MM.1S (cell line): ENCODE measurements at regions not wholly inside any gene's neighbourhood (a gene's known extent, or its start where the extent isn't known, plus 50 kb on each side); places are given as distances from the start of the nearest gene placed in this dataset.

ENCODE experiments used
- DNase-seq: peaks from one replicate; pipeline ENCODE4 v3.0.0-alpha.2; 2015
- H2AFZ ChIP-seq: fragments of 300-600 bp; sonication (generic); 2 replicates; pipeline ENCODE4 v1.6.0; 2016; ENCODE audit warnings: antibody characterized with exemption, low read length
- H3F3A ChIP-seq: fragments of 300-600 bp; sonication (generic); 2 replicates; pipeline ENCODE4 v1.6.1; 2016; ENCODE audit warnings: mild to moderate bottlenecking, antibody characterized with exemption, low read length, moderate library complexity, mixed read lengths; ENCODE audit not compliant: insufficient read depth
- H3K27ac ChIP-seq: fragments of 300-600 bp; sonication (generic); 2 replicates; pipeline ENCODE4 v1.5.1; 2016; ENCODE audit warnings: mild to moderate bottlenecking, low read length
- H3K27me3 ChIP-seq: fragments of 300-600 bp; sonication (generic); replicated peaks from 2 replicates; pipeline ENCODE4 v1.6.0; 2016; ENCODE audit warnings: low read length; ENCODE audit not compliant: insufficient read depth
- H3K36me3 ChIP-seq: fragments of 300-600 bp; sonication (generic); replicated peaks from 2 replicates; pipeline ENCODE4 v1.6.1; 2016; ENCODE audit warnings: mild to moderate bottlenecking, low read length, mixed read lengths; ENCODE audit not compliant: insufficient read depth
- H3K4me1 ChIP-seq: fragments of 300-600 bp; sonication (generic); 2 replicates; pipeline ENCODE4 v1.6.1; 2016; ENCODE audit warnings: low read length, mixed read lengths
- H3K4me2 ChIP-seq: fragments of 300-600 bp; sonication (generic); 2 replicates; pipeline ENCODE4 v1.6.0; 2016; ENCODE audit warnings: low read depth, low read length
- H3K4me3 ChIP-seq: fragments of 300-600 bp; sonication (generic); 2 replicates; pipeline ENCODE4 v1.5.1; 2016; ENCODE audit warnings: low read length, mixed read lengths
- H3K79me2 ChIP-seq: fragments of 300-600 bp; sonication (generic); 2 replicates; pipeline ENCODE4 v1.6.1; 2016; ENCODE audit warnings: mixed run types, low read length, mixed read lengths
- H3K9ac ChIP-seq: fragments of 300-600 bp; sonication (generic); 2 replicates; pipeline ENCODE4 v1.6.1; 2016; ENCODE audit warnings: low read length, mixed read lengths
- H3K9me2 ChIP-seq: fragments of 300-600 bp; sonication (generic); replicated peaks from 2 replicates; pipeline ENCODE4 v1.6.1; 2016; ENCODE audit warnings: mild to moderate bottlenecking, low read length, mixed read lengths; ENCODE audit not compliant: insufficient read depth
- H3K9me3 ChIP-seq: fragments of 300-600 bp; sonication (generic); replicated peaks from 2 replicates; pipeline ENCODE4 v1.6.1; 2016; ENCODE audit warnings: mild to moderate bottlenecking, low read length, mixed read lengths; ENCODE audit not compliant: insufficient read depth
- H4K20me1 ChIP-seq: fragments of 300-600 bp; sonication (generic); 2 replicates; pipeline ENCODE4 v1.6.1; 2016; ENCODE audit warnings: mild to moderate bottlenecking, low read length, moderate library complexity, mixed read lengths; ENCODE audit not compliant: insufficient read depth
- CTCF ChIP-seq: fragments of 300-600 bp; sonication (generic); IDR thresholded peaks from 2 replicates; pipeline ENCODE4 v1.5.1; 2016; ENCODE audit warnings: antibody characterized with exemption, low read length, mixed read lengths
- EZH2 ChIP-seq: fragments of 300-600 bp; sonication (generic); optimal IDR thresholded peaks from 2 replicates; pipeline ENCODE3; 2017; ENCODE audit warnings: low read depth, mild to moderate bottlenecking, antibody characterized with exemption, low read length, mixed read lengths
- EZH2phosphoT487 ChIP-seq: fragments of 300-600 bp; sonication (generic); IDR thresholded peaks from 2 replicates; pipeline ENCODE4 v1.6.1; 2018; ENCODE audit warnings: antibody characterized with exemption, low read length

- no peaks in the 10 kb centered on the region for H3K36me3 ChIP-seq
- H3K9me2 ChIP-seq = no peaks in the 10 kb centered on the region
- no peak overlapping the region for H3K4me3 ChIP-seq
- H3K27me3 ChIP-seq = no peaks in the 10 kb centered on the region
- no peak overlapping the region for H3K27ac ChIP-seq
- no peak for DNase-seq
- no peak overlapping the region for H3K9ac ChIP-seq
- peaks cover 5% of the 10 kb centered on the region; the same call in 1 of the 2 replicates for H3F3A ChIP-seq
- H3K9me3 ChIP-seq = no peaks in the 10 kb centered on the region
- TF ChIP-seq EZH2phosphoT487 = no peak
- no peak for TF ChIP-seq CTCF
- no peak for TF ChIP-seq EZH2
- no peak overlapping the region for H3K4me2 ChIP-seq
- H4K20me1 ChIP-seq = no peaks in the 10 kb centered on the region
- no peaks in the 10 kb centered on the region for H3K79me2 ChIP-seq
- H3K4me1 ChIP-seq = peaks cover 18% of the 10 kb centered on the region
- no peak overlapping the region for H2AFZ ChIP-seq
These were observed 73.7 kb downstream of the SPATA31D1 start for GRCh38 chr9:82062245-82062644.

GRCh38 chr9:82073551-82074543, 85.3 kb downstream of the SPATA31D1 start:
- no peaks in the 10 kb centered on the region for H3K4me1 ChIP-seq
- no peak overlapping the region for H3K4me3 ChIP-seq
- H3F3A ChIP-seq = no peaks in the 10 kb centered on the region
- no peaks in the 10 kb centered on the region for H3K79me2 ChIP-seq
- H3K9me2 ChIP-seq = no peaks in the 10 kb centered on the region
- no peaks in the 10 kb centered on the region for H4K20me1 ChIP-seq
- no peaks in the 10 kb centered on the region for H3K27me3 ChIP-seq
- no peak overlapping the region for H3K27ac ChIP-seq
- H3K4me2 ChIP-seq = no peak overlapping the region
- TF ChIP-seq EZH2phosphoT487 (no peak), CTCF (no peak), EZH2 (no peak)
- no peak overlapping the region for H2AFZ ChIP-seq
- H3K9ac ChIP-seq = no peak overlapping the region
- no peaks in the 10 kb centered on the region for H3K9me3 ChIP-seq
- no peaks in the 10 kb centered on the region for H3K36me3 ChIP-seq
- no peak for DNase-seq

- no peak overlapping the region for H3K27ac ChIP-seq
- no peaks in the 10 kb centered on the region for H3F3A ChIP-seq
- no peaks in the 10 kb centered on the region for H3K4me1 ChIP-seq
- H3K9me3 ChIP-seq = no peaks in the 10 kb centered on the region
- no peaks in the 10 kb centered on the region for H4K20me1 ChIP-seq
- no peak overlapping the region for H2AFZ ChIP-seq
- H3K4me3 ChIP-seq = no peak overlapping the region
- DNase-seq = peak; percentile 44
- no peak overlapping the region for H3K4me2 ChIP-seq
- no peaks in the 10 kb centered on the region for H3K36me3 ChIP-seq
- TF ChIP-seq EZH2 (no peak), CTCF (no peak), EZH2phosphoT487 (no peak)
- no peaks in the 10 kb centered on the region for H3K79me2 ChIP-seq
- no peaks in the 10 kb centered on the region for H3K9me2 ChIP-seq
- H3K9ac ChIP-seq = no peak overlapping the region
- H3K27me3 ChIP-seq = no peaks in the 10 kb centered on the region
These were observed 91.7 kb downstream of the SPATA31D1 start for GRCh38 chr9:82080265-82080664.
